ENCODE measurements at regions not wholly inside any gene's neighbourhood (a gene's known extent, or its start where the extent isn't known, plus 50 kb on each side); places are given as distances from the start of the nearest gene placed in this dataset.

DNA sequence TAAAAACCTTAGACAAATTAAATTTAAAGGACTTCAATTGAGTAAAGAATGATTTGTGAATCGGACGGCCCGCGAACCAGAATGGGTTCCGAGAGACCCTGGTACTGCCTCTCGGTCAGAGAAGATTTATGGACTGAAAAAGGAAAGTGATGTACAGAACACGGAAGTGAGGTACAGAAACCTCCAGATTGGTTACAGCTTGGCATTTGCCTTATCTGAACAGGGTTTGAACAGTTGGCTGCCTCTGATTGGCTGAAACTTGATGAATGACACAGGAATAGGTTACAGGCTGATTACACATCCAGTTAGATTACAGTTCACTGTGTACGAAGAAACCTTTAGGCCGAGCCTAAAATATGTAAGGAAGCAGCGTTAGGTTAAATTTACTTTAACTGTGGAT, 156.5 kb upstream of the EGFLAM start:
- Histone ChIP-seq H3K9me3 (ENCODE audit: insufficient read depth, low read length) (no peaks in the 10 kb centered on the region), H3K4me3 (ENCODE audit: low read length) (no peak overlapping the region), H3K9ac (ENCODE audit: low read length) (no peak overlapping the region), H3K79me2 (ENCODE audit: low read length) (no peaks in the 10 kb centered on the region), H4K20me1 (ENCODE audit: insufficient read depth, low read length) (no peaks in the 10 kb centered on the region), H3K4me2 (ENCODE audit: low read length) (no peak overlapping the region), H3K27me3 (ENCODE audit: low read depth, low read length) (no peaks in the 10 kb centered on the region), H3K27ac (ENCODE audit: low read length) (no peak overlapping the region), H3K4me1 (ENCODE audit: low read length) (no peaks in the 10 kb centered on the region), H3K36me3 (replicated peaks; ENCODE audit: low read depth, low read length) (no peaks in the 10 kb centered on the region), H2AFZ (ENCODE audit: low read depth, low read length) (no peak overlapping the region)
- TF ChIP-seq, protein P1, sequence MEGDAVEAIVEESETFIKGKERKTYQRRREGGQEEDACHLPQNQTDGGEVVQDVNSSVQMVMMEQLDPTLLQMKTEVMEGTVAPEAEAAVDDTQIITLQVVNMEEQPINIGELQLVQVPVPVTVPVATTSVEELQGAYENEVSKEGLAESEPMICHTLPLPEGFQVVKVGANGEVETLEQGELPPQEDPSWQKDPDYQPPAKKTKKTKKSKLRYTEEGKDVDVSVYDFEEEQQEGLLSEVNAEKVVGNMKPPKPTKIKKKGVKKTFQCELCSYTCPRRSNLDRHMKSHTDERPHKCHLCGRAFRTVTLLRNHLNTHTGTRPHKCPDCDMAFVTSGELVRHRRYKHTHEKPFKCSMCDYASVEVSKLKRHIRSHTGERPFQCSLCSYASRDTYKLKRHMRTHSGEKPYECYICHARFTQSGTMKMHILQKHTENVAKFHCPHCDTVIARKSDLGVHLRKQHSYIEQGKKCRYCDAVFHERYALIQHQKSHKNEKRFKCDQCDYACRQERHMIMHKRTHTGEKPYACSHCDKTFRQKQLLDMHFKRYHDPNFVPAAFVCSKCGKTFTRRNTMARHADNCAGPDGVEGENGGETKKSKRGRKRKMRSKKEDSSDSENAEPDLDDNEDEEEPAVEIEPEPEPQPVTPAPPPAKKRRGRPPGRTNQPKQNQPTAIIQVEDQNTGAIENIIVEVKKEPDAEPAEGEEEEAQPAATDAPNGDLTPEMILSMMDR (IDR thresholded peaks at IDR 0.05; ENCODE audit: low read depth, low read length), result no peak
- no peak for TF ChIP-seq EZH2phosphoT487 (IDR thresholded peaks at IDR 0.05; ENCODE audit: low read depth)

DNA sequence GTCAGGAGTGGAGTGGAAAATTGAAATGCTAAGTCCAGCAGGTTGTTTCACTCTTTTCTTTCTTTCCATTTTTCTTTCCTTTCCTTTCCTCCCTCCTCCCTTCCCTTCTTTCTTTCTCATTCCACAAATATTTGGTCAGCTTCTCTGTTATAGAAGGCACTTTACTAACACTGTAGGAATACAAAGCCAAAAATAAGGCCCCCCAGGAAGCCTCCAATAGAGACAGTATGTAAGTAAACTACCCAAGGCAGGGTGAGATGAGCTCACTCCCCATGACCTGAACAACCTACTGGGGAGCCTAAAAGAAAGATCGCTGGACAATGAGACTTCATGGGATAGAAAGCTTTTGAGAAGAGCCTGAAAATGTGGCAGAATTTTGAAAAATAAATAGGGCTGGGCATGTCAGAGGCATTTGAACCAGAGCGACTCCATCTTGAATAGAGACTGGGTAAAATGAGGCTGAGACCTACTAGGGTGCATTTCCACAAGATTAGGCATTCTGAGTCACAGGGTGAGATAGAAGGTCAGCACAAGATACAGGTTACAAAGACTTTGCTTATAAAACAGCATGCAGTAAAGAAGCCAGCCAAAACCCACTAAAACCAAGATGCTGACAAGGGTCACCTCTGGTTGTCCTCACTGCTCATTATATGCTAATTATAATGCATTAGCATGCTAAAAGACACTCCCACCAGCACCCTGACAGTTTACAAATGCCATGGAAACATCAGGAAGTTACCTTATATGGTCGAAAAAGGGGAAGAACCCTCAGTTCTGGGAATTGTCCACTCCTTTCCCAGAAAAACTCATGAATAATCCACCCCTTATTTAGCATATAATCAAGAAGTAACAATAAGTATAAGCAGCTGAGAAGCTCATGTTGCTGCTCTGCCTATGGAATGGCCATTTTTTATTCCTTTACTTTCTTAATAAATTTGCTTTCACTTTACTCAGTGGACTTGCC, 158.9 kb upstream of the EGFLAM start:
- Histone ChIP-seq H3K79me2 (ENCODE audit: low read length) (no peaks in the 10 kb centered on the region), H2AFZ (ENCODE audit: low read depth, low read length) (no peak overlapping the region), H3K4me1 (ENCODE audit: low read length) (no peaks in the 10 kb centered on the region), H4K20me1 (ENCODE audit: insufficient read depth, low read length) (no peaks in the 10 kb centered on the region), H3K9ac (ENCODE audit: low read length) (no peak overlapping the region), H3K27ac (ENCODE audit: low read length) (no peak overlapping the region), H3K27me3 (ENCODE audit: low read depth, low read length) (no peaks in the 10 kb centered on the region), H3K9me3 (ENCODE audit: insufficient read depth, low read length) (no peaks in the 10 kb centered on the region), H3K36me3 (replicated peaks; ENCODE audit: low read depth, low read length) (no peaks in the 10 kb centered on the region), H3K4me2 (ENCODE audit: low read length) (no peak overlapping the region), H3K4me3 (ENCODE audit: low read length) (no peak overlapping the region)
- TF ChIP-seq EZH2phosphoT487 (IDR thresholded peaks at IDR 0.05; ENCODE audit: low read depth), result no peak
- TF ChIP-seq, protein P1 (IDR thresholded peaks at IDR 0.05; ENCODE audit: low read depth, low read length), result no peak

DNA sequence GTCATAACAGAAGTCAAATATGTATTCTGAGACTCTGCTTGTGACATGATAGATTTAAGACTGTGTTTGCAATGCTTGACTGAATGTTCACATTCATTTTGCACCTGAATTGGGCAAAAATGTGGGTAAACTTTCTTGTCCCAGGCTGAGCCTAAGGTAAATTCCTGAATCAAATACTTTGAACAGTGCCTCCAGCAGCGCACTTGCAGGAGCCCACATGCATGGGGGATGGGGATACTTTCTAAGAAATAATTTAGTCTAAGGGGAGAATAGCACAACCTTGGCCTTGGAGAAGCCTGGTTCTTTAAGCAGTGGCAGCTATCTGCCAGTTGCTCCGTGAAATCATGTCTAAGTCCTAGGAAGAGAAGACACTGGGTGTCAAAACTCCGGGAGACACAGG, 163.5 kb upstream of the EGFLAM start:
- H3K79me2 ChIP-seq (ENCODE audit: low read length), result no peaks in the 10 kb centered on the region
- H3K4me2 ChIP-seq (ENCODE audit: low read length), result no peak overlapping the region
- no peak overlapping the region for H2AFZ ChIP-seq (ENCODE audit: low read depth, low read length)
- H3K9me3 ChIP-seq (ENCODE audit: insufficient read depth, low read length), result no peaks in the 10 kb centered on the region
- no peaks in the 10 kb centered on the region for H3K4me1 ChIP-seq (ENCODE audit: low read length)
- no peaks in the 10 kb centered on the region for H4K20me1 ChIP-seq (ENCODE audit: insufficient read depth, low read length)
- no peaks in the 10 kb centered on the region for H3K36me3 ChIP-seq (replicated peaks; ENCODE audit: low read depth, low read length)
- H3K27ac ChIP-seq (ENCODE audit: low read length), result no peak overlapping the region
- H3K9ac ChIP-seq (ENCODE audit: low read length), result no peak overlapping the region
- H3K4me3 ChIP-seq (ENCODE audit: low read length), result no peak overlapping the region
- no peak for TF ChIP-seq EZH2phosphoT487 (IDR thresholded peaks at IDR 0.05; ENCODE audit: low read depth)
- TF ChIP-seq, protein P1 (IDR thresholded peaks at IDR 0.05; ENCODE audit: low read depth, low read length), result no peak
- H3K27me3 ChIP-seq (ENCODE audit: low read depth, low read length), result peaks cover 11% of the 10 kb centered on the region; the same call in 1 of the 2 replicates

DNA sequence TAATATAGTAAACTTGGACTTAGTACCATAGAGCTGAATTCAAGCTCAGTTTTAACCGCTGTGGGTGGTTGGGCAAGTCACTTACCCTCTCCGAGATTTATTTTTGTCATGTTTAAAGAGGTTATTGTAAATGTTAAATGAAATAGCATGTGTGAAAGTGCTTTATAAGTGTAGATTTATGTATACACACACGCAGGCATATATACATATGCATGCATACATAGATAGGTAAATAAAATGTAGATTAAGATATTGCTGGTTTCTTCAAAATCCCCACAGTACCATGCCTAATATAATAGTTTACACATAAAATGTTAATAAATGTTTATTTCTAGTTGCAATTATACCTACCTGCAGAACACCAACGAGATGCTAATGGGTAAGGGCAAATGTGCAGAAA, 164.5 kb upstream of the EGFLAM start:
- no peaks in the 10 kb centered on the region for H3K79me2 ChIP-seq (ENCODE audit: low read length)
- H3K27ac ChIP-seq (ENCODE audit: low read length), result no peak overlapping the region
- no peak overlapping the region for H2AFZ ChIP-seq (ENCODE audit: low read depth, low read length)
- no peak overlapping the region for H3K9ac ChIP-seq (ENCODE audit: low read length)
- no peaks in the 10 kb centered on the region for H3K9me3 ChIP-seq (ENCODE audit: insufficient read depth, low read length)
- peaks cover 11% of the 10 kb centered on the region; the same call in 1 of the 2 replicates for H3K27me3 ChIP-seq (ENCODE audit: low read depth, low read length)
- H4K20me1 ChIP-seq (ENCODE audit: insufficient read depth, low read length), result no peaks in the 10 kb centered on the region
- no peaks in the 10 kb centered on the region for H3K36me3 ChIP-seq (replicated peaks; ENCODE audit: low read depth, low read length)
- no peak for TF ChIP-seq EZH2phosphoT487 (IDR thresholded peaks at IDR 0.05; ENCODE audit: low read depth)
- TF ChIP-seq, protein P1 (IDR thresholded peaks at IDR 0.05; ENCODE audit: low read depth, low read length), result no peak
- no peaks in the 10 kb centered on the region for H3K4me1 ChIP-seq (ENCODE audit: low read length)
- H3K4me2 ChIP-seq (ENCODE audit: low read length), result no peak overlapping the region
- no peak overlapping the region for H3K4me3 ChIP-seq (ENCODE audit: low read length)

Data from OCI-LY3 (cell line).